ENCODE measurements at regions not wholly inside any gene's neighbourhood (a gene's known extent, or its start where the extent isn't known, plus 50 kb on each side); places are given as distances from the start of the nearest gene placed in this dataset.

GRCh38 chr15:80328496-80328895, 75.7 kb upstream of the ARNT2 start:
- TF ChIP-seq CTCF (IDR thresholded peaks at IDR 0.05) = no peak
- no peak for TF ChIP-seq POLR2A (IDR thresholded peaks at IDR 0.05)
- TF ChIP-seq POLR2AphosphoS5 (IDR thresholded peaks at IDR 0.05) = no peak

Measured in prostate gland (tissue), 2 donors.